ENCODE measurements at regions not wholly inside any gene's neighbourhood (a gene's known extent, or its start where the extent isn't known, plus 50 kb on each side); places are given as distances from the start of the nearest gene placed in this dataset.

DNA sequence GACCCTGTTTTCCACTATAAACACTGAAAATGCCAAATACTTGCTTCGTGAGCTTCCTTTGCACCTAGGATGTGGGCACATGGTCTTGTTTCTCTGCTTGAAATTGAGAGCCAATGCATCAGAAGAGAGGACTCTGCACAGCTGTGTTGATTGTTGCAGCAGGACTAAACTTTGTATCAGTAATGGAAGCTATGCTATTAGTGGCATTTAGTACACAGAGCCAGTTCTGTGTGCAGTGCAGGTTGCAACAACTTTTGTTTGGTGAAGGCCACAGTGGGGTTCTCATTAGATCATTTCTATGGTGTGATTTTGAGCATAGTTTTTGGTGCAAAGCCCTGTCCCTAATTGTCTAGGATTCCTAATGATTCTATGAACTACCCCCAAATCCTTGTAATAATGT is 54.4 kb upstream of the ANKRD17 start:
- no peak for TF ChIP-seq EGR1 (IDR thresholded peaks at IDR 0.05; ENCODE audit: low read depth)
- no peak for TF ChIP-seq EZH2phosphoT487 (IDR thresholded peaks at IDR 0.05; ENCODE audit: borderline replicate concordance)
- no peak for TF ChIP-seq JUND (IDR thresholded peaks at IDR 0.05)
- no peak for TF ChIP-seq SP1 (IDR thresholded peaks at IDR 0.05; ENCODE audit: low read depth)
- TF ChIP-seq EZH2 (IDR thresholded peaks at IDR 0.05) = no peak
- TF ChIP-seq CTCF (IDR thresholded peaks at IDR 0.05 in 2 of 3, conservative IDR thresholded peaks at IDR 0.05 in 1 of 3; ENCODE audit: borderline replicate concordance in 1 of 3, insufficient read depth in 1 of 3, low read depth in 2 of 3, low read length in 2 of 3) = no peak
- no peak for TF ChIP-seq POLR2A (IDR thresholded peaks at IDR 0.05; ENCODE audit: borderline replicate concordance, extremely low read depth, insufficient read depth, insufficient read length)
- no peak for TF ChIP-seq CEBPB (IDR thresholded peaks at IDR 0.05; ENCODE audit: low read depth)
- TF ChIP-seq TCF7L2 (IDR thresholded peaks at IDR 0.05; ENCODE audit: borderline replicate concordance, extremely low read depth, insufficient read depth, insufficient read length) = no peak
- no peak for TF ChIP-seq YY1 (IDR thresholded peaks at IDR 0.05; ENCODE audit: extremely low read depth, insufficient replicate concordance, low read depth, low read length)
- TF ChIP-seq ZFX (IDR thresholded peaks at IDR 0.05) = no peak
- TF ChIP-seq, protein P1, sequence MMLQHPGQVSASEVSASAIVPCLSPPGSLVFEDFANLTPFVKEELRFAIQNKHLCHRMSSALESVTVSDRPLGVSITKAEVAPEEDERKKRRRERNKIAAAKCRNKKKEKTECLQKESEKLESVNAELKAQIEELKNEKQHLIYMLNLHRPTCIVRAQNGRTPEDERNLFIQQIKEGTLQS (IDR thresholded peaks at IDR 0.05) = no peak

Data from HCT116 (cell line).